OCI-LY7 (cell line): ENCODE measurements at regions not wholly inside any gene's neighbourhood (a gene's known extent, or its start where the extent isn't known, plus 50 kb on each side); places are given as distances from the start of the nearest gene placed in this dataset.
"Not testable (repeated sequence)": the region's sequence is repeated elsewhere in the genome, so short reads cannot be mapped to it uniquely, and the experiment has no call there.

Source experiments
- BruUV-seq: library from RNA; stranded (reverse); fragments of 400-500 nt; replicated peaks from 2 replicates; lab custom pipeline; 2021; lab: Mats Ljungman, UMichigan
- CTCF ChIA-PET: fragments of 300-600 bp; sonication (Branson Sonifier 250); formaldehyde crosslinking; loops from one replicate; lab custom pipeline; 2022; ENCODE audit warnings: antibody characterized with exemption; ENCODE audit not compliant: unreplicated experiment; lab: Charles Lee
- POLR2A ChIA-PET: fragments of 300-600 bp; sonication (Branson Sonifier 250); formaldehyde crosslinking; loops from one replicate; lab custom pipeline; 2022; ENCODE audit warnings: antibody characterized with exemption; lab: Charles Lee
- DNase-seq: peaks from one replicate; pipeline ENCODE4 v3.0.0-alpha.2; 2015; ENCODE audit warnings: low spot score
- H2AFZ ChIP-seq: fragments of 200-600 bp; sonication (generic), shearing (Covaris generic); 2 replicates; pipeline ENCODE4 v1.6.1; 2014; ENCODE audit warnings: mild to moderate bottlenecking, antibody characterized with exemption, low read length, moderate library complexity
- H3K27ac ChIP-seq: fragments of 200-600 bp; sonication (generic); 2 replicates; pipeline ENCODE4 v1.5.1; 2014; ENCODE audit warnings: mixed run types, low read depth, mild to moderate bottlenecking, moderate library complexity, low read length, inconsistent platforms; ENCODE audit not compliant: poor library complexity, severe bottlenecking
- H3K36me3 ChIP-seq: fragments of 200-600 bp; sonication (generic); 2 replicates; pipeline ENCODE4 v1.6.1; 2014; ENCODE audit warnings: mild to moderate bottlenecking, antibody characterized with exemption, low read length, moderate library complexity, mixed read lengths; ENCODE audit not compliant: insufficient read depth
- H3K4me1 ChIP-seq: fragments of 200-600 bp; sonication (generic); 2 replicates; pipeline ENCODE4 v1.5.1; 2014; ENCODE audit warnings: mild to moderate bottlenecking, low read length; ENCODE audit not compliant: insufficient read depth, poor library complexity, severe bottlenecking
- H3K4me2 ChIP-seq: fragments of 200-600 bp; sonication (generic); 2 replicates; pipeline ENCODE4 v1.6.1; 2014; ENCODE audit warnings: mild to moderate bottlenecking, low read length
- H3K4me3 ChIP-seq: fragments of 200-600 bp; sonication (generic); 2 replicates; pipeline ENCODE4 v1.5.1; 2014; ENCODE audit warnings: mild to moderate bottlenecking, low read depth, low read length; ENCODE audit not compliant: poor library complexity, severe bottlenecking
- H3K79me2 ChIP-seq: fragments of 200-600 bp; sonication (generic); 2 replicates; pipeline ENCODE4 v1.6.1; 2016; ENCODE audit warnings: low read depth, mild to moderate bottlenecking, low read length, moderate library complexity, mixed read lengths; ENCODE audit not compliant: insufficient read depth
- H3K9me2 ChIP-seq: fragments of 200-600 bp; sonication (generic); 2 replicates; pipeline ENCODE4 v1.6.1; 2016; ENCODE audit warnings: mild to moderate bottlenecking, low read length, mixed read lengths; ENCODE audit not compliant: insufficient read depth
- H3K9me3 ChIP-seq: fragments of 200-600 bp; sonication (generic); 2 replicates; pipeline ENCODE4 v1.6.1; 2014; ENCODE audit warnings: mild to moderate bottlenecking, mixed run types, low read length, mixed read lengths
- H4K20me1 ChIP-seq: fragments of 200-600 bp; sonication (generic); 2 replicates; pipeline ENCODE4 v1.6.1; 2014; ENCODE audit warnings: mild to moderate bottlenecking, antibody characterized with exemption, low read length, moderate library complexity, mixed read lengths; ENCODE audit not compliant: insufficient read depth
- EZH2phosphoT487 ChIP-seq: fragments of 200-600 bp; sonication (generic); IDR thresholded peaks from 2 replicates; pipeline ENCODE4 v1.6.1; 2018; ENCODE audit warnings: low read depth, borderline replicate concordance, mild to moderate bottlenecking, mixed run types, antibody characterized with exemption, low read length, moderate library complexity, mixed read lengths
- intact Hi-C: fragments of 100-400 bp; cut with micrococcal nuclease; formaldehyde crosslinking; loops from one replicate; pipeline ENCODE4 v1.10.0; 2022; ENCODE audit not compliant: unreplicated experiment
- TF ChIP-seq, protein P1 (sequence below): fragments of 200-600 bp; sonication (generic); conservative IDR thresholded peaks from 2 replicates; pipeline ENCODE4 v1.5.1; 2014; ENCODE audit warnings: mild to moderate bottlenecking, antibody characterized with exemption, low read length, moderate library complexity, mixed read lengths

DNA sequence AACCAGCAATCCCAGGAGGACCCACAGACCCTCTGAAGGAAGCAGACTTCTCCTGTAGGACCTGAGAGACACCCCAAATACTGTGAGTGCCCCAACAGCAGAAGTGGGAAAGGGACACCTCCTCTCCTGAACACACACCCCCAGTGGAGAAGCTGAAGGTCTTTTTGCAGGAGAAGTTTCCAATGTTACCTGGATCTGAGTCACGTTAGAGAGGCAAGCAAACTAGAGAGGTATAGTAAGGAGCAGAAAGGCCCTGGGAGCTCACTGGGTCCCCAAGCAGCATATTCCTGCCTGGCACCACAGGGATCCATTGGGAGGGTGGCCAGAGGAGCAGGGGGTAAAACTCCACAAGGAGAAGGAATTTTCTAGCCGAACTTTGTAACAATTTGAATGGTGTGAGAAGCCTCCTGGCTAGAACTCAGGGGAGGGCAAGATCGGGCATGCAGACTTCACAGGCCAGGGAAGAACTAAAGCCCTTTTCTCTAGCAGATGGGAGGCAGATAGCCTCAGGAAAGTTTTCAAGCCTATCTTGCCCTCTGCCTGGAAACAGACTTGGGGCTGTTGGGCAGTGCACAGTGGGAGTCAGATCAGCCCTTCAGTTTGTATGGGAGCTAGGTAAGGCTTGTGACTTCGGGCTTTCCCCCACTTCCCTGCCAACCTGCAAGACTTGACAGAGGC is 68.2 kb upstream of the SSTR4 start:
- ChIA-PET POLR2A (interaction anchor here (0.6 kb wide), 1 partner anchor 1596 kb away, joined by 5 read pairs; no protein-coding TSS in a partner anchor), CTCF (no interaction called here)
- BruUV-seq = no TSS peak
- Histone ChIP-seq H3K9me3 (no peaks in the 10 kb centered on the region), H3K4me1 (no peaks in the 10 kb centered on the region), H3K4me3 (no peak overlapping the region), H3K79me2 (no peaks in the 10 kb centered on the region), H3K36me3 (no peaks in the 10 kb centered on the region), H4K20me1 (no peaks in the 10 kb centered on the region), H3K9me2 (no peaks in the 10 kb centered on the region), H3K4me2 (no peak overlapping the region), H2AFZ (no peak overlapping the region), H3K27ac (no peak overlapping the region)
- DNase-seq = no peak
- TF ChIP-seq, protein P1, sequence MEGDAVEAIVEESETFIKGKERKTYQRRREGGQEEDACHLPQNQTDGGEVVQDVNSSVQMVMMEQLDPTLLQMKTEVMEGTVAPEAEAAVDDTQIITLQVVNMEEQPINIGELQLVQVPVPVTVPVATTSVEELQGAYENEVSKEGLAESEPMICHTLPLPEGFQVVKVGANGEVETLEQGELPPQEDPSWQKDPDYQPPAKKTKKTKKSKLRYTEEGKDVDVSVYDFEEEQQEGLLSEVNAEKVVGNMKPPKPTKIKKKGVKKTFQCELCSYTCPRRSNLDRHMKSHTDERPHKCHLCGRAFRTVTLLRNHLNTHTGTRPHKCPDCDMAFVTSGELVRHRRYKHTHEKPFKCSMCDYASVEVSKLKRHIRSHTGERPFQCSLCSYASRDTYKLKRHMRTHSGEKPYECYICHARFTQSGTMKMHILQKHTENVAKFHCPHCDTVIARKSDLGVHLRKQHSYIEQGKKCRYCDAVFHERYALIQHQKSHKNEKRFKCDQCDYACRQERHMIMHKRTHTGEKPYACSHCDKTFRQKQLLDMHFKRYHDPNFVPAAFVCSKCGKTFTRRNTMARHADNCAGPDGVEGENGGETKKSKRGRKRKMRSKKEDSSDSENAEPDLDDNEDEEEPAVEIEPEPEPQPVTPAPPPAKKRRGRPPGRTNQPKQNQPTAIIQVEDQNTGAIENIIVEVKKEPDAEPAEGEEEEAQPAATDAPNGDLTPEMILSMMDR = no peak
- TF ChIP-seq EZH2phosphoT487 = no peak
- intact Hi-C loops = no loop called here

DNA sequence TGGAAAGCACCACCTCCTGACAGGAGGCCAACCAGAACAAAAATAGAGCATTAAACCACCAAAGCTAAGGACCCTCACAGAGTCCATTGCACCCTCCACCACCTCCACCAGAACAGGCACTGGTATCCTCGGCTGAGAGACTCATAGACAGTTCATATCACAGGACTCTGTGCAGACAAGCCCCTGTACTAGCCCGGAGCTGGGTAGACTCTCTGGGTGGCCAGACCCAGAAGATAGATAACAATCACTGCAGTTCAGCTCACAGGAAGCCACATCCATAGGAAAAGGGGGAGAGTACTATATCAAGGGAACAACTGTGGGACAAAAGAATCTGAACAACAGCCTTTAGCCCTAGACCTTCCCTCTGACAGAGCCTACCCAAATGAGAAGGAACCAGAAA is 67.4 kb upstream of the SSTR4 start:
- CTCF ChIA-PET, H4K20me1 ChIP-seq, H3K4me1 ChIP-seq, intact Hi-C loops, H3K9me3 ChIP-seq, DNase-seq, BruUV-seq, H3K4me2 ChIP-seq, H3K27ac ChIP-seq, H3K9me2 ChIP-seq, POLR2A ChIA-PET, H3K79me2 ChIP-seq, H3K36me3 ChIP-seq, H3K4me3 ChIP-seq, H2AFZ ChIP-seq: not testable (repeated sequence)

- POLR2A ChIA-PET, BruUV-seq, H3K4me3 ChIP-seq, H3K9me3 ChIP-seq, H4K20me1 ChIP-seq, H3K9me2 ChIP-seq, H3K4me2 ChIP-seq, H2AFZ ChIP-seq, H3K79me2 ChIP-seq, intact Hi-C loops, H3K4me1 ChIP-seq, H3K36me3 ChIP-seq, DNase-seq, CTCF ChIA-PET, H3K27ac ChIP-seq: not testable (repeated sequence)
These were observed 66.1 kb upstream of the SSTR4 start for GRCh38 chr20:22969031-22969430.

DNA sequence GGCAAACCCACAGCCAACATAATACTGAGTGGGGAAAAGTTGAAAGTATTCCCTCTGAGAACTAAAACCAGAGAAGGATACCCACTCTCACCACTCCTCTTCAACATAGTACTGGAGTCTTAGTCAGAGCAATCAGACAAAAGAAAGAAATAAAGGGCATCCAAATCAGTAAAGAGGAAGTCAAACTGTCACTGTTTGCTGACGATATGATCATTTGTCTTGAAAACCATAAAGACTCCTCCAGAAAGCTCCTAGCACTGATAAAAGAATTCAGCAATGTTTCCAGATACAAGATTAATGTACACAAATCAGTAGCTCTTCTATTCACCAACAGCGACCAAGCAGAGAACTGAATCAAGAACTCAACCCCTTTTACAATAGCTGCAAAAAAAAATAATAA is 64.0 kb upstream of the SSTR4 start:
- H3K9me2 ChIP-seq, H3K4me1 ChIP-seq, POLR2A ChIA-PET, H2AFZ ChIP-seq, H3K79me2 ChIP-seq, H3K4me2 ChIP-seq, H3K36me3 ChIP-seq, CTCF ChIA-PET, H3K4me3 ChIP-seq, H3K27ac ChIP-seq, BruUV-seq, H4K20me1 ChIP-seq, H3K9me3 ChIP-seq, DNase-seq: not testable (repeated sequence)
- intact Hi-C loops = loop anchor here (10.0 kb wide), 1 partner anchor 276 kb away; no protein-coding TSS in a partner anchor
